SK-N-SH treated with all-trans-retinoic acid at 6 μM for 48 hours (cell line): ENCODE measurements at regions not wholly inside any gene's neighbourhood (a gene's known extent, or its start where the extent isn't known, plus 50 kb on each side); places are given as distances from the start of the nearest gene placed in this dataset.

Experiments
- ATAC-seq: fragments of 200-7000 bp; cut with Tn5 transposase; 3 replicates; pipeline ENCODE4 v1.9.1; 2020; ENCODE audit warnings: mild to moderate bottlenecking, moderate library complexity
- ARNTL ChIP-seq: fragments of 450-650 bp; formaldehyde crosslinking; IDR thresholded peaks from 2 replicates; pipeline ENCODE4 v1.5.0; 2020; ENCODE audit warnings: low read depth, mild to moderate bottlenecking, moderate library complexity, borderline replicate concordance
- BACH2 ChIP-seq: fragments of 250-450 bp; sonication (Bioruptor Pico); IDR thresholded peaks from 2 replicates; pipeline ENCODE4 v1.9.0; 2021; ENCODE audit warnings: mild to moderate bottlenecking, borderline replicate concordance
- CSDC2 ChIP-seq: fragments of 250-450 bp; sonication (Bioruptor Pico); IDR thresholded peaks from 2 replicates; pipeline ENCODE4 v1.5.0; 2020; ENCODE audit warnings: mild to moderate bottlenecking, moderate library complexity
- ESRRG ChIP-seq: fragments of 250-450 bp; sonication (Bioruptor Pico); IDR thresholded peaks from 2 replicates; pipeline ENCODE4 v1.6.1; 2021; ENCODE audit warnings: mild to moderate bottlenecking
- GLIS3 ChIP-seq: fragments of 250-450 bp; sonication (Bioruptor Pico); IDR thresholded peaks from 2 replicates; pipeline ENCODE4 v1.5.0; 2020; ENCODE audit warnings: mild to moderate bottlenecking, moderate library complexity
- ISL1 ChIP-seq: fragments of 250-450 bp; sonication (Bioruptor Pico); IDR thresholded peaks from 2 replicates; pipeline ENCODE4 v2.1.2; 2022; ENCODE audit warnings: mild to moderate bottlenecking, moderate library complexity
- OSR1 ChIP-seq: fragments of 250-450 bp; sonication (Bioruptor Pico); IDR thresholded peaks from 2 replicates; pipeline ENCODE4 v1.8.0; 2022; ENCODE audit warnings: moderate library complexity, mild to moderate bottlenecking, inconsistent platforms
- SNAI2 ChIP-seq: fragments of 250-450 bp; sonication (Bioruptor Pico); IDR thresholded peaks from 2 replicates; pipeline ENCODE4 v1.5.0; 2020; ENCODE audit warnings: mild to moderate bottlenecking, moderate library complexity
- TOX ChIP-seq: fragments of 250-450 bp; sonication (Bioruptor Pico); IDR thresholded peaks from 2 replicates; pipeline ENCODE4 v1.8.0; 2021; ENCODE audit warnings: mild to moderate bottlenecking, moderate library complexity, borderline replicate concordance
- ZC3H10 ChIP-seq: fragments of 250-450 bp; sonication (Bioruptor Pico); IDR thresholded peaks from 2 replicates; pipeline ENCODE4 v1.5.1; 2021; ENCODE audit warnings: mild to moderate bottlenecking, moderate library complexity
- ZFP3 ChIP-seq: fragments of 250-450 bp; sonication (Bioruptor Pico); IDR thresholded peaks from 2 replicates; pipeline ENCODE4 v1.5.0; 2020; ENCODE audit warnings: mild to moderate bottlenecking, moderate library complexity
- ZFP30 ChIP-seq: fragments of 450-650 bp; formaldehyde crosslinking; IDR thresholded peaks from 2 replicates; pipeline ENCODE4 v1.5.0; 2022; ENCODE audit warnings: mild to moderate bottlenecking, moderate library complexity
- ZNF565 ChIP-seq: fragments of 450-650 bp; formaldehyde crosslinking; conservative IDR thresholded peaks from 2 replicates; pipeline ENCODE4 v1.5.0; 2020; ENCODE audit warnings: low read depth, mild to moderate bottlenecking, moderate library complexity
- ZNF70 ChIP-seq: fragments of 450-650 bp; formaldehyde crosslinking; IDR thresholded peaks from 2 replicates; pipeline ENCODE4 v1.5.0; 2020; ENCODE audit warnings: mild to moderate bottlenecking, moderate library complexity
- ZNF8 ChIP-seq: fragments of 450-650 bp; formaldehyde crosslinking; IDR thresholded peaks from 2 replicates; pipeline ENCODE4 v1.5.0; 2020; ENCODE audit warnings: mild to moderate bottlenecking, moderate library complexity
- TF ChIP-seq, protein P1 (sequence below): fragments of 250-450 bp; sonication (Bioruptor Pico); IDR thresholded peaks from 2 replicates; pipeline ENCODE4 v1.5.0; 2020; ENCODE audit warnings: mild to moderate bottlenecking, moderate library complexity
- TF ChIP-seq, protein P2 (sequence below): fragments of 250-450 bp; sonication (Bioruptor Pico); IDR thresholded peaks from 2 replicates; pipeline ENCODE4 v1.8.0; 2021; ENCODE audit warnings: low read depth, mild to moderate bottlenecking, moderate library complexity, borderline replicate concordance
- TF ChIP-seq, protein P3 (sequence below): fragments of 250-450 bp; sonication (Bioruptor Pico); IDR thresholded peaks from 2 replicates; pipeline ENCODE4 v1.5.1; 2021; ENCODE audit warnings: mild to moderate bottlenecking, moderate library complexity
- TF ChIP-seq, protein P4 (sequence below): fragments of 250-450 bp; sonication (Bioruptor Pico); IDR thresholded peaks from 2 replicates; pipeline ENCODE4 v1.8.0; 2020; ENCODE audit warnings: mild to moderate bottlenecking, moderate library complexity, borderline replicate concordance

DNA sequence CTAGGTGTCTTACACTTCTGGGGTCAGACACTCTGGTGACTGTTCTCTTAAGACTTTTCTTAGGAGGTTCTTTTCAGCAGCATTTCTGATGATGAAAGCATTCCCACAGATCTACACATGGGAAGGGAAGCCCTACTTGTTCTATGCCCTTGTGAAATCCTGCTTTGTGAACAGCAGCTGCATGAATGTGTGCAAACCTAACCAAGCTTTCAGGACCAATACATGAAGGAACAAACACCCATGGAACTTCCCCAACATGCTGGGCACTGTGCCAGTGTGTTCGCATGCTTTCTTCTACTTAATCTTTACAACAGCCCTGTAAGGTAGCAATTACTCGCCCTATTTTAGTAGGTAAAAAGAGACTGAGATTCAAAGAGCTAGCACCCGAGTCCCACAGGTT is 439.9 kb upstream of the KLF4 start:
- TF ChIP-seq BACH2 (CRISPR knock-in tag) = no peak
- no peak for TF ChIP-seq TOX (CRISPR knock-in tag)
- TF ChIP-seq ISL1 (CRISPR knock-in tag) = no peak
- TF ChIP-seq, protein P1, sequence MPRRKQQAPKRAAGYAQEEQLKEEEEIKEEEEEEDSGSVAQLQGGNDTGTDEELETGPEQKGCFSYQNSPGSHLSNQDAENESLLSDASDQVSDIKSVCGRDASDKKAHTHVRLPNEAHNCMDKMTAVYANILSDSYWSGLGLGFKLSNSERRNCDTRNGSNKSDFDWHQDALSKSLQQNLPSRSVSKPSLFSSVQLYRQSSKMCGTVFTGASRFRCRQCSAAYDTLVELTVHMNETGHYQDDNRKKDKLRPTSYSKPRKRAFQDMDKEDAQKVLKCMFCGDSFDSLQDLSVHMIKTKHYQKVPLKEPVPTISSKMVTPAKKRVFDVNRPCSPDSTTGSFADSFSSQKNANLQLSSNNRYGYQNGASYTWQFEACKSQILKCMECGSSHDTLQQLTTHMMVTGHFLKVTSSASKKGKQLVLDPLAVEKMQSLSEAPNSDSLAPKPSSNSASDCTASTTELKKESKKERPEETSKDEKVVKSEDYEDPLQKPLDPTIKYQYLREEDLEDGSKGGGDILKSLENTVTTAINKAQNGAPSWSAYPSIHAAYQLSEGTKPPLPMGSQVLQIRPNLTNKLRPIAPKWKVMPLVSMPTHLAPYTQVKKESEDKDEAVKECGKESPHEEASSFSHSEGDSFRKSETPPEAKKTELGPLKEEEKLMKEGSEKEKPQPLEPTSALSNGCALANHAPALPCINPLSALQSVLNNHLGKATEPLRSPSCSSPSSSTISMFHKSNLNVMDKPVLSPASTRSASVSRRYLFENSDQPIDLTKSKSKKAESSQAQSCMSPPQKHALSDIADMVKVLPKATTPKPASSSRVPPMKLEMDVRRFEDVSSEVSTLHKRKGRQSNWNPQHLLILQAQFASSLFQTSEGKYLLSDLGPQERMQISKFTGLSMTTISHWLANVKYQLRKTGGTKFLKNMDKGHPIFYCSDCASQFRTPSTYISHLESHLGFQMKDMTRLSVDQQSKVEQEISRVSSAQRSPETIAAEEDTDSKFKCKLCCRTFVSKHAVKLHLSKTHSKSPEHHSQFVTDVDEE = no peak
- TF ChIP-seq OSR1 (CRISPR knock-in tag) = no peak
- TF ChIP-seq, protein P2, sequence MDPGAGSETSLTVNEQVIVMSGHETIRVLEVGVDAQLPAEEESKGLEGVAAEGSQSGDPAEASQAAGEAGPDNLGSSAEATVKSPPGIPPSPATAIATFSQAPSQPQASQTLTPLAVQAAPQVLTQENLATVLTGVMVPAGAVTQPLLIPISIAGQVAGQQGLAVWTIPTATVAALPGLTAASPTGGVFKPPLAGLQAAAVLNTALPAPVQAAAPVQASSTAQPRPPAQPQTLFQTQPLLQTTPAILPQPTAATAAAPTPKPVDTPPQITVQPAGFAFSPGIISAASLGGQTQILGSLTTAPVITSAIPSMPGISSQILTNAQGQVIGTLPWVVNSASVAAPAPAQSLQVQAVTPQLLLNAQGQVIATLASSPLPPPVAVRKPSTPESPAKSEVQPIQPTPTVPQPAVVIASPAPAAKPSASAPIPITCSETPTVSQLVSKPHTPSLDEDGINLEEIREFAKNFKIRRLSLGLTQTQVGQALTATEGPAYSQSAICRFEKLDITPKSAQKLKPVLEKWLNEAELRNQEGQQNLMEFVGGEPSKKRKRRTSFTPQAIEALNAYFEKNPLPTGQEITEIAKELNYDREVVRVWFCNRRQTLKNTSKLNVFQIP (CRISPR knock-in tag) = no peak
- no peak for TF ChIP-seq ZNF70
- no peak for TF ChIP-seq ESRRG (CRISPR knock-in tag)
- TF ChIP-seq, protein P3, sequence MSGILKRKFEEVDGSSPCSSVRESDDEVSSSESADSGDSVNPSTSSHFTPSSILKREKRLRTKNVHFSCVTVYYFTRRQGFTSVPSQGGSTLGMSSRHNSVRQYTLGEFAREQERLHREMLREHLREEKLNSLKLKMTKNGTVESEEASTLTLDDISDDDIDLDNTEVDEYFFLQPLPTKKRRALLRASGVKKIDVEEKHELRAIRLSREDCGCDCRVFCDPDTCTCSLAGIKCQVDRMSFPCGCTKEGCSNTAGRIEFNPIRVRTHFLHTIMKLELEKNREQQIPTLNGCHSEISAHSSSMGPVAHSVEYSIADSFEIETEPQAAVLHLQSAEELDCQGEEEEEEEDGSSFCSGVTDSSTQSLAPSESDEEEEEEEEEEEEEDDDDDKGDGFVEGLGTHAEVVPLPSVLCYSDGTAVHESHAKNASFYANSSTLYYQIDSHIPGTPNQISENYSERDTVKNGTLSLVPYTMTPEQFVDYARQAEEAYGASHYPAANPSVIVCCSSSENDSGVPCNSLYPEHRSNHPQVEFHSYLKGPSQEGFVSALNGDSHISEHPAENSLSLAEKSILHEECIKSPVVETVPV (CRISPR knock-in tag) = no peak
- no peak for TF ChIP-seq ZC3H10 (CRISPR knock-in tag)
- no peak for TF ChIP-seq CSDC2 (CRISPR knock-in tag)
- no peak for TF ChIP-seq ZFP30 (CRISPR knock-in tag)
- TF ChIP-seq ARNTL (CRISPR knock-in tag) = no peak
- TF ChIP-seq ZNF8 (CRISPR knock-in tag) = no peak
- no peak for ATAC-seq

DNA sequence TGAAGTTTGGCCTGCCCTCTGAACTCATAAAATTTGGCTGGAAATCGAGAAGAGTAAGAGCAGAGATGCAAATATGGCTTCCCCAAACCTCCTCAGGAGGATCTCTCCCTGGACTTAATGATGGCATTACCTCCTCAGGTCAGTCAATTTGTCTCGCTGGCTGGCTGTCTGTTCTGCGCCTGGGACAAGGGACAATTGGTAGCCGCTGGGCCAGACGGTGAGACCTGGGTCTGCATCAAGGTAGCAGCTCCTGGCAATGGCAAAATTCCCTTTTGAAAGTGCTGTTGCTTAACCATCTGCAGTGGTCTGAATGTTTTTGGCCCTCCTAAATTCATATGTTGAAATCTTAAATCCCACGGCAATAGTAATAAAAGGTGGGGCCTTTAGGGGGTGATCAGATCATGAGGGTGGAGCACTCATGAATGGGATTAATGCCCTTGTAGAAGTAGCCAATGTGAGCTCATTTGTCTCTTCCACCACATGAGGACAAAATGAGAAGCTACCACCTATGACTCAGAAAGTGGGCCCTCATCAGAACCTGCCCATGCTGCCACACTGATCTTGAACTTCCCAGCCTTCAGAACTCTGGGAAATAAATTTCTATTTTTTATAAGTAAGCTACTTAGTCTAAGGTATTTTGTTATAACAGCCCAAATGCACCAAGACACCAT is 439.3 kb upstream of the KLF4 start:
- ATAC-seq = no peak
- TF ChIP-seq ZNF565 (no peak), ZFP3 (CRISPR knock-in tag) (no peak), TOX (CRISPR knock-in tag) (no peak), BACH2 (CRISPR knock-in tag) (no peak), SNAI2 (no peak)
- TF ChIP-seq, protein P3 (CRISPR knock-in tag) = no peak

DNA sequence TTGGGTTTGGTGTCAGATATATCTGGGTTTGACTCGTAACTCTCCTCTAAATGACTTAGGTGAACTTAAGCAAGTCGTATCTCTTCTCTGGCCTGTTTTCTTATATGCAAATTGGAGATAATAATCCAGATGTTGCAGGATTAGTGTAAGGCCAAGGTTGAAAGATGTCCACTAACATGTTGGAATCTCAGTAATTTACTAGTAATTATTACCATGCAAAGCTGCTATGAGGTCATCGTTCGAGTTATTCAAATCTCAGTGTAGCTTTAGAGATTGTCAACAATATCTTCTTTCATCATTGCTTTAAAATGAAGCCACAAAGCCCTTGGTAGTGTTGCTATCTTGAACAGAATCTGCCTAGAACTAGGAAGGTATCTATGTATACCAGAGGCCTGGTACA is 437.7 kb upstream of the KLF4 start:
- ATAC-seq = no peak

More for the DNA sequence above, 437.7 kb upstream of the KLF4 start:
- TF ChIP-seq, protein P4, sequence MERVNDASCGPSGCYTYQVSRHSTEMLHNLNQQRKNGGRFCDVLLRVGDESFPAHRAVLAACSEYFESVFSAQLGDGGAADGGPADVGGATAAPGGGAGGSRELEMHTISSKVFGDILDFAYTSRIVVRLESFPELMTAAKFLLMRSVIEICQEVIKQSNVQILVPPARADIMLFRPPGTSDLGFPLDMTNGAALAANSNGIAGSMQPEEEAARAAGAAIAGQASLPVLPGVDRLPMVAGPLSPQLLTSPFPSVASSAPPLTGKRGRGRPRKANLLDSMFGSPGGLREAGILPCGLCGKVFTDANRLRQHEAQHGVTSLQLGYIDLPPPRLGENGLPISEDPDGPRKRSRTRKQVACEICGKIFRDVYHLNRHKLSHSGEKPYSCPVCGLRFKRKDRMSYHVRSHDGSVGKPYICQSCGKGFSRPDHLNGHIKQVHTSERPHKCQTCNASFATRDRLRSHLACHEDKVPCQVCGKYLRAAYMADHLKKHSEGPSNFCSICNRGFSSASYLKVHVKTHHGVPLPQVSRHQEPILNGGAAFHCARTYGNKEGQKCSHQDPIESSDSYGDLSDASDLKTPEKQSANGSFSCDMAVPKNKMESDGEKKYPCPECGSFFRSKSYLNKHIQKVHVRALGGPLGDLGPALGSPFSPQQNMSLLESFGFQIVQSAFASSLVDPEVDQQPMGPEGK = no peak
- TF ChIP-seq ZFP30 (CRISPR knock-in tag) = no peak
- TF ChIP-seq, protein P2 (CRISPR knock-in tag) = no peak
- TF ChIP-seq ARNTL (CRISPR knock-in tag) = no peak
- TF ChIP-seq SNAI2 = no peak
- TF ChIP-seq OSR1 (CRISPR knock-in tag) = no peak
- no peak for TF ChIP-seq GLIS3 (CRISPR knock-in tag)
- TF ChIP-seq, protein P3 (CRISPR knock-in tag) = no peak
- TF ChIP-seq BACH2 (CRISPR knock-in tag) = no peak
- TF ChIP-seq ZNF8 (CRISPR knock-in tag) = no peak
